Esophagus (tissue), 2 donors: ENCODE measurements at regions not wholly inside any gene's neighbourhood (a gene's known extent, or its start where the extent isn't known, plus 50 kb on each side); places are given as distances from the start of the nearest gene placed in this dataset.
"Not testable (repeated sequence)": the region's sequence is repeated elsewhere in the genome, so short reads cannot be mapped to it uniquely, and the experiment has no call there.

Source experiments
- H3K27ac ChIP-seq, 2 donors: one replicate each; pipeline ENCODE4 v1.5.1; 2013; ENCODE audit warnings: low read depth in 2 of 2, mild to moderate bottlenecking in 2 of 2, inconsistent platforms in 1 of 2, low read length in 1 of 2, moderate library complexity in 1 of 2
- H3K27me3 ChIP-seq, 2 donors: one replicate each; pipeline ENCODE4 v1.6.1; 2013; ENCODE audit warnings: low read length in 2 of 2, control low read depth in 1 of 2, mild to moderate bottlenecking in 1 of 2; ENCODE audit not compliant: insufficient read depth in 2 of 2, control insufficient read depth in 1 of 2
- H3K36me3 ChIP-seq, 2 donors: one replicate each; pipeline ENCODE4 v1.6.1; 2013; ENCODE audit warnings: low read length in 1 of 2; ENCODE audit not compliant: control insufficient read depth in 2 of 2, insufficient read depth in 2 of 2
- H3K4me1 ChIP-seq, 2 donors: one replicate each; pipeline ENCODE4 v1.6.1; 2013; ENCODE audit warnings: low read length in 1 of 2; ENCODE audit not compliant: control insufficient read depth in 2 of 2, insufficient read depth in 2 of 2
- H3K4me3 ChIP-seq, 2 donors: one replicate each; pipeline ENCODE4 v1.5.1; 2013; ENCODE audit warnings: low read length in 2 of 2, mild to moderate bottlenecking in 2 of 2, low read depth in 1 of 2, moderate library complexity in 1 of 2
- H3K9me3 ChIP-seq, 2 donors: one replicate each; pipeline ENCODE4 v1.6.1; 2013; ENCODE audit warnings: mild to moderate bottlenecking in 2 of 2, low read depth in 1 of 2, low read length in 1 of 2, moderate library complexity in 1 of 2; ENCODE audit not compliant: control insufficient read depth in 2 of 2, insufficient read depth in 1 of 2
- WGBS, 2 donors: extraction: QIAGEN DNeasy Blood & Tissue Kit; methylation state at CpG; one replicate each; pipeline ENCODE4 v1.1.7; 2013; 5-methylcytosine and 5-hydroxymethylcytosine counted together
- donor health status: healthy with polysubstance abuse.
- donor health status: Bipolar disorder and iron deficiency.

- not testable (repeated sequence) for H3K4me3 ChIP-seq, H3K27ac ChIP-seq, H3K9me3 ChIP-seq, H3K36me3 ChIP-seq, H3K27me3 ChIP-seq, H3K4me1 ChIP-seq
- WGBS, 2 donors, result 63 to 77% methylated on average over 8 of the region's 8 CpGs
These were observed 118.0 kb downstream of the ATP6V0E2 start for GRCh38 chr7:149991652-149992302.

- H3K36me3 ChIP-seq, H3K27ac ChIP-seq, H3K27me3 ChIP-seq, H3K4me3 ChIP-seq, H3K4me1 ChIP-seq, H3K9me3 ChIP-seq: not testable (repeated sequence)
- WGBS, 2 donors, result 81 to 90% methylated on average over 11 of the region's 11 CpGs
These were observed 118.6 kb downstream of the ATP6V0E2 start for GRCh38 chr7:149992366-149992765.

GRCh38 chr7:149995369-149996026 is 121.7 kb downstream of the ATP6V0E2 start:
- H3K36me3 ChIP-seq, H3K9me3 ChIP-seq, H3K4me1 ChIP-seq, H3K27me3 ChIP-seq, H3K4me3 ChIP-seq, H3K27ac ChIP-seq: not testable (repeated sequence)
- WGBS, 2 donors, result 77 to 79% methylated on average over 13 of the region's 14 CpGs

GRCh38 chr7:150000780-150001599 is 127.2 kb downstream of the ATP6V0E2 start:
- H3K27me3 ChIP-seq, H3K36me3 ChIP-seq: not testable (repeated sequence)
- WGBS, 2 donors, result 58 to 59% methylated on average over 20 to 22 of the region's 22 CpGs

GRCh38 chr7:150003304-150003810 is 129.6 kb downstream of the ATP6V0E2 start:
- 63% methylated on average over 4 of the region's 4 CpGs for WGBS, 2 donors
- H3K9me3 ChIP-seq, result peaks cover 0 to 6% of the 10 kb centered on the region in 2 donors
- no peaks in the 10 kb centered on the region for H3K27me3 ChIP-seq
- no peaks in the 10 kb centered on the region for H3K36me3 ChIP-seq
- no peaks in the 10 kb centered on the region for H3K4me1 ChIP-seq
- H3K4me3 ChIP-seq, result no peak overlapping the region
- no peak overlapping the region for H3K27ac ChIP-seq

More at GRCh38 chr7:150000780-150001599, 127.2 kb downstream of the ATP6V0E2 start:
- H3K4me3 ChIP-seq, H3K9me3 ChIP-seq, H3K4me1 ChIP-seq, H3K27ac ChIP-seq: not testable (repeated sequence)

GRCh38 chr7:150003973-150004372 is 130.2 kb downstream of the ATP6V0E2 start:
- H3K27me3 ChIP-seq, H3K9me3 ChIP-seq, H3K36me3 ChIP-seq, H3K27ac ChIP-seq, H3K4me1 ChIP-seq, H3K4me3 ChIP-seq: not testable (repeated sequence)
- WGBS, 2 donors, result 93% methylated on average over 2 of the region's 2 CpGs

GRCh38 chr7:150004843-150005242 is 131.1 kb downstream of the ATP6V0E2 start:
- not testable (repeated sequence) for H3K27ac ChIP-seq, H3K9me3 ChIP-seq, H3K4me3 ChIP-seq, H3K27me3 ChIP-seq, H3K4me1 ChIP-seq, H3K36me3 ChIP-seq
- 56 to 80% methylated on average over 4 of the region's 4 CpGs for WGBS, 2 donors

- H3K27ac ChIP-seq, H3K27me3 ChIP-seq, H3K36me3 ChIP-seq, H3K4me3 ChIP-seq, H3K4me1 ChIP-seq, H3K9me3 ChIP-seq: not testable (repeated sequence)
- WGBS, 2 donors, result 73 to 83% methylated on average over 6 to 8 of the region's 9 CpGs
These were observed 136.0 kb downstream of the ATP6V0E2 start for GRCh38 chr7:150009620-150010303.

- not testable (repeated sequence) for H3K9me3 ChIP-seq, H3K36me3 ChIP-seq, H3K27me3 ChIP-seq, H3K27ac ChIP-seq, H3K4me3 ChIP-seq, H3K4me1 ChIP-seq
- WGBS, 2 donors, result 66 to 73% methylated on average over 3 of the region's 3 CpGs
These were observed 143.0 kb downstream of the ATP6V0E2 start for GRCh38 chr7:150016651-150017189.
